GM21423 (cell line): ENCODE measurements at regions not wholly inside any gene's neighbourhood (a gene's known extent, or its start where the extent isn't known, plus 50 kb on each side); places are given as distances from the start of the nearest gene placed in this dataset.

Experiments used
- ATAC-seq: cut with Tn5 transposase; IDR thresholded peaks from one replicate; pipeline ENCODE4 v1.9.1; 2021; ENCODE audit warnings: mild to moderate bottlenecking, moderate library complexity; ENCODE audit not compliant: unreplicated experiment

- no peak for ATAC-seq
Observed at GRCh38 chr2:235389626-235390025, 104.2 kb upstream of the AGAP1 start.

GRCh38 chr2:235390108-235390815 is 103.6 kb upstream of the AGAP1 start:
- ATAC-seq = peak; percentile 77

- no peak for ATAC-seq
Observed at GRCh38 chr2:235390816-235391194, 103.0 kb upstream of the AGAP1 start.

DNA sequence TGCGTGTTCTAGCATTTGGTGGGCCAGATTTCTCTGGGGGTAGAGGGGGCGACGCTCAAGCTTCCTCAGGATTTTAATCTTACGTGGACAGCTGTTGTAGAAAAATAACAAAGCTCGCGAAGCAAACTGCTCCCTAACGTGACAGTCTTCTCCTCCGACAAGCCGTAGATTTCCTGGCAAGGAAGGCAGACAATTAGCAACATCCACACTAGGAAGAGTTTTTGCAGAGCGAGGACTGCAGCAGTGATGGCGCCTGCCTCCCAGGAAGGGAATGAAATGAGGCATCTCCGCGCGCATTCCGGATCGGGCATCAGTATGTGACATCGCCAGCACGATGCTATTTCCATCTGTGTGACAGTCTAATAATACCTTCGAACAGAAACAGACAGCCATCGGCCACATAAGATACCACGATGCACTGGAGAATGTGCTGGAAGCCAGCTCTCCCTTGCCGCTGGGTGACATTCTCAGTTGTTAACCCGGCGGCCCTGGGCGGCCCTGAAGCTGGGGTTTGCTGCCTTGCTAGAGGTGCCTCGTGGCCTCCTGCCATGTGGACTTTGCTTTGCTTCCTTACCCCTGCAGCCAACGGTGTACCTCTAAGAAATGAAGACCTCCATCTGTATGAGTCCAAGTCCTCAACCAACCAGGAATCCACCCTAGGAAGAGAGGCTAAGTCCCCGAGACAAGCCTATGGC is 101.8 kb upstream of the AGAP1 start:
- ATAC-seq = no peak

- no peak for ATAC-seq
Observed at GRCh38 chr2:235394278-235394828, 99.5 kb upstream of the AGAP1 start.

- ATAC-seq = no peak
Observed at GRCh38 chr2:235396071-235396846, 97.6 kb upstream of the AGAP1 start.

DNA sequence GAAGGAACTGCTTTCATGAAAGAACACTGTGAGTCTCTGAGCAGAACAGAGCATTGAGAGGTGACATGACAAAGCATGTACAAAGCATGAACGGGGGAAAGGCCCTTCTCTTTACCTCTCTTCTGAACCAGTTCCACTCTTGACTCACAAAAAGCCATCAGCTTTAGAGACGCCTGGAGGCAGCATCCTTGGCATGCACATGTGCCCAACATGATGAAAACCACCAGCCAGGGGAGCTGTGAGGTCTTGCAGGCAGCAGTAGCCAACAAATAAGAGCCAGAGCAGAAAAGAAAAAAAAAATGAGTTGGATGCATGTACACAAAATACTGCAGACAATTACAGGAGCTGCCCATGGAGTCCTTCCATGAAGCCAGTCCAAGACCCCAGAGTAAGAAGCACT is 95.5 kb upstream of the AGAP1 start:
- ATAC-seq = no peak

DNA sequence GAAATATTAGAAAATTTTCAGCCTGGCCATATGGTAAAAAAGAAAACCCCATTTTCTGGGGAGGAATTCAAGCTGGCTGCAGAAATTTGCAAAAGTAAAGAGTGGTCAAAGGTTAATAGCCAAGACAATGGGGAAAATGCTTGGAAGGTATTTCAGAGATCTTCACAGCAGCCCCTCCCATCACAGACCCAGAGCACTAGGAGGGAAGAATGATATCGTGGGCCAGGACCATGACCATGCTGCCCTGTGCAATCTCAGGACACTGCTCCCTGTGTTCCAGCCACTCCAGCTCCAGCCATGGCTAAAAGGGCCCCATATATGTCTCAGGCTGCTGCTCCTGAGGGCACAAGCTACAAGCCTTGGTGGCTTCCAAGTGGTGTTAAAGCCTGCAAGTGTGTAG is 93.9 kb upstream of the AGAP1 start:
- ATAC-seq = no peak

DNA sequence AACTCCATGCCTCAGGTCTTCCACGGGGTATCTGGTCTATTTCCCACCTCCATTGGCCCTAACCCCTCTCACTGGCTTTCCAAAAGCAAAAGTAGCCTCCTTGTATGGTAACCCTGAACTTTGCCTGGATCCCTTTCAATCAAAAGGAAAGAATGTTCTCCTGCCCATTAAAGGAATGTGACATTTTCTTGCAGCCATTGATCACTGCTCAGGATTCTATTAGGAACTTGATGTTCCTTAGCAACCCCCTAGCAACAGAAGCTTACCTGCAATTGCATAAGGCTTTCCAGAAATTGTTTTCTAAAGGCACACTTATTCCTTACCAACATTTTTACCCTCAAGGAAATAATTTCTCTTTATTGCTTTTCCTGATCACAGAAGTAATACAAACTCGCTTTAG is 91.4 kb upstream of the AGAP1 start:
- ATAC-seq = no peak

DNA sequence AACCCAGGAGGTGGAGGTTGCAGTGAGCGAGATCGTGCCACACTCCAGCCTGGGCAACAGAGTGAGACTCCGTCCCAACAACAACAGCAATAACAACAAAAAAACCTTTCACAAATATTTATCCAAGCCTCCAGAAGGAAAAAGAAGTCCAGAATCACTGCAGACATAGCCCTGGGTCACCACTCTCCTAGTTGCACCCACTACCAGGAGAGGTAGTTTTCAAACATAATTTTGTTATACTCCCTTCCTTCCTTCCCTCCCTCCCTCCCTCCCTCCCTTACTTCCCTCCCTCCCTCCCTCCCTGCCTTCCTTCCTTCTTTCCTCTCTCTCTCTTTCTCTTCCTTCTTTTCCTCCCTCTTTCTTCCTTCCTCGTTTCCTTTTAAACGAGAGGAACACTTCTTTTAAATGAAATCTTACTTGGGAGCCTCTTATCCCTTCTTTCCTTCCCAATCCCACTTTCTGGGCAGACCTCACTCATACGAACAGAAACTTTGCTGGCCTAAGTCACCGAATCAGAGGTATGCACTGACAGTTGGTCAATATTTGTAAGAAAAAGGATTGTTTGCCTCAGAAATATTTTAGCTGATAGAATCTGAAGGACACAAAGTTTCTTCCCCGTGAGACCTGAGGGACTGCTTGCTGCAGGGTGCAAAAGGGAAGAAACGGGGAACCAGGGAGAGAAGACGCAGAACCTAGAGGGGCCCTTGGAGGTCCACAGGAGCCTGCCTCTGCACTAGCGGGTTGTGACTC is 88.1 kb upstream of the AGAP1 start:
- ATAC-seq = no peak

DNA sequence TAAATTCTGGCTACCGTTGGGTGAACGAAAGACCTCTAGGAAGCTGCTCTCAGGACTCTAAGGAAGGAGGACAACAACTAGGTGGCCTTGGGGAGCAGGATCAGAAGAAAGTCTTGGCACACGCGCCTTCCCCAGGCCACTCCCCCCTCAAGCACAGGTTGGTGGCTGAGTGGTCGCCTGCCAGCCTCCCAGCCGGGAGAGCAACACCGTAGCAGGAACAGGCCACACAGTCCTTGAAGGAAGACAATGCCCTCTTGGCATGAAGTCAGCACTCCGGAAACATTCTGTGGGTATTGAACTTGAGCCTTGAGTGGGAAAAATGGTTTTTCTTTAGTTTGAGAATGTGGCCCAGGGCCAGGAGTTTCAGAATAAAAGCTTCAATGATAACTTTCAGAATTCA is 87.4 kb upstream of the AGAP1 start:
- ATAC-seq = no peak

DNA sequence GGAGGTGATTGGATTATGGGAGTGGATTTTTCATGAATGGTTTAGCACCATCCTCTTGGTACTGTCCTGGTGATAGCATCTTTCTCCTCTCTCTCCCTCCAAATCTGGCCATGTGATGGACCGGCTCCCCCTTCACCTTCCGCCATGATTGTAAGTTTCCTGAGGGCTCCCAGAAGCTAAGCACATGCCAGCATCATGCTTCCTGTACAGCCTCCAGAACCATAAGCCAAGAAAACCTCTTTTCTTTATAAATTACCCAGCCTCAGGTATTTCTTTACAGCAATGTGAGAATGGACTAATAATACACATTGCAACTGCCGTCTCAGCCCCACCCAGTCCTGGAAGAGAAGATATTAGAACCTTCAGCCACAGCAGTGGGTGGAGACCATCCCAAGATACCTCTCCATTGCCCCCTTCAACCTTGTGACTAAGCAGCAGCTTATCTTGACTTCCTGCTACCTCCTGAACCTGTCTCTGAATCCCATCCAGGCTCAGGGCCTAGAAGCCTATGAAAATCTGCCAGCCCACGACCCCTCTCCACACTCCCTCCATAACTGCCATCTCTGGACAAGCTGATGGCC is 81.8 kb upstream of the AGAP1 start:
- no peak for ATAC-seq

- ATAC-seq = no peak
Observed at GRCh38 chr2:235413064-235413463, 80.8 kb upstream of the AGAP1 start.

DNA sequence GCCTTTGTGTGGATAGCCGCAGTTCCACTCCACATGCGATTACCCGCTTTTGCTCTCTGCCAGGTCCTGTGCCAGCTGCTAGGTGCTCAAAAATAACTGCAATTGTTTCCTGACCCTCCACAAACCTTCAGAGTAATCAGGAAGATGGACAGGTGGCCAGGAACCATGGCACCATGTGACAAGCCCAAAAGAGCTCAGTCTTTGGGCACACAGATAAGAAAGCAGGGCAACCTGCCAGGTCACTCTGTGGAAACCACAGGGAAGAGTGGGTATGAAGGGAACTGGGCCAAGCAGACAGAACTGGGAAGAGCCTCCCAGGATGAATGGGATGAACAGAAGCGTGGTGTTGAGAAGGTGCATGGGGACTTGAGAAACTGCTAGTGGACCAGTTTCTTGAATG is 79.4 kb upstream of the AGAP1 start:
- no peak for ATAC-seq

- no peak for ATAC-seq
Observed at GRCh38 chr2:235416858-235417499, 76.9 kb upstream of the AGAP1 start.

- ATAC-seq = no peak
Observed at GRCh38 chr2:235418918-235419317, 74.9 kb upstream of the AGAP1 start.

GRCh38 chr2:235419996-235420395 is 73.8 kb upstream of the AGAP1 start:
- ATAC-seq = no peak

GRCh38 chr2:235421618-235422017 is 72.2 kb upstream of the AGAP1 start:
- no peak for ATAC-seq

- no peak for ATAC-seq
Observed at GRCh38 chr2:235430366-235431083, 63.3 kb upstream of the AGAP1 start.
